ENCODE measurements at regions not wholly inside any gene's neighbourhood (a gene's known extent, or its start where the extent isn't known, plus 50 kb on each side); places are given as distances from the start of the nearest gene placed in this dataset.

GRCh38 chr6:16998461-16998860 lies 103.4 kb upstream of the STMND1 start:
- no peak for TF ChIP-seq CTCF (IDR thresholded peaks at IDR 0.05)
- TF ChIP-seq EP300 (IDR thresholded peaks at IDR 0.05): no peak

Measured in suprapubic skin (tissue), 3 donors.